ENCODE measurements at regions not wholly inside any gene's neighbourhood (a gene's known extent, or its start where the extent isn't known, plus 50 kb on each side); places are given as distances from the start of the nearest gene placed in this dataset.
A peak's percentile ranks its signal among the peaks of the same experiment; 100 is the strongest.

DNA sequence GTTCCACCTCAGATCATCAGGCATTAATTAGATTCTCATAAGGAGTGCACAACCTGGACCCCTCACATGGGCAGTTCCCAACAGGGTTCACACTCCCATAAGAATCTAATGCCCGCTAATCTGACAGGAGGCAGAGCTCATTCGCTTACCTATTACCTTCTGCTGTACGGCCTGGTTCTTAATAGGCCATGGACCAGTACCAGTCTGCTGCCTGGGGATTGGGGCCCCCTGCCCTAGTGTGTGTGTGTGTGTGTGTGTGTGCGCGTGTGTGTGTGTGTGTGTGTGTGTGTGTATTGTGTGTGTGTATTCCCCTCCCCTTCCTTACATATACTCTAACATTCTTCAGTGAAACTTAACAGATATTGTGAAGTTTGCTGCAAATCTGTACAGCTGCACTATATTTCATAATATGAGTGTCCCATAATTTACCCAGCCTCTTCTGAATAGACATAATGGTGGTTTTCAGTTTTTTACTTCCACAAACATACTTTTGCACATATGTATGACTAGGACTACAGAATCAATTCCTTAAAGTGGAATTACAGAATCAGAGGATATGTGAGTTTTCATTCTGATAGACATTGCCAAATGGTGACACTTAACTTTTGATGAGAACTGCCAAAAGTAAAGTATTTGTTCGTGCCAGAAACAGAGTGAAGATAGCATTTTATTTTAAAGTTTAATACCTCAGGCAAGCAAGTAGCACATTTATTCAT, 205.2 kb upstream of the EEA1 start:
- POLR2A ChIA-PET (ENCODE audit: unreplicated experiment), result no interaction called here
- no peak overlapping the region for H3K27ac ChIP-seq (ENCODE audit: insufficient read depth, low read length)

More for the DNA sequence above, 205.2 kb upstream of the EEA1 start:
- Histone ChIP-seq H3K4me2 (ENCODE audit: low read depth, low read length) (no peak overlapping the region), H2AFZ (replicated peaks; ENCODE audit: low read length, poor library complexity) (no peak overlapping the region), H3K9ac (ENCODE audit: low read depth, low read length) (no peak overlapping the region), H3K4me1 (ENCODE audit: control insufficient read depth, insufficient read depth, low read length) (peaks cover 6% of the 10 kb centered on the region), H3K4ac (ENCODE audit: low read depth, low read length) (no peak overlapping the region; the same call in 1 of the 2 replicates), H3K18ac (ENCODE audit: low read depth, low read length) (no peak overlapping the region), H3K36me3 (ENCODE audit: control insufficient read depth, insufficient read depth, low read length) (no peaks in the 10 kb centered on the region), H3K56ac (ENCODE audit: extremely low read depth, insufficient read depth, low read length) (no peak overlapping the region), H3K9me3 (ENCODE audit: control insufficient read depth, insufficient read depth, low read length) (no peaks in the 10 kb centered on the region), H3K79me1 (ENCODE audit: low read depth in 1 of 2, low read length in 2 of 2) (no peaks in the 10 kb centered on the region), H3K9me1 (ENCODE audit: insufficient read depth, low read length) (peaks cover 4% of the 10 kb centered on the region), H4K91ac (ENCODE audit: insufficient read depth, low read depth, low read length) (no peak overlapping the region), H3K23ac (ENCODE audit: low read depth, low read length) (no peak overlapping the region), H4K20me1 (ENCODE audit: insufficient read depth, low read length) (no peaks in the 10 kb centered on the region), H2BK15ac (ENCODE audit: low read depth, low read length) (no peak overlapping the region), H4K8ac (ENCODE audit: low read depth in 2 of 2, low read length in 2 of 2) (no peak overlapping the region), H2AK9ac (replicated peaks; ENCODE audit: low read depth, low read length, poor library complexity) (no peak overlapping the region), H3K4me3 (ENCODE audit: insufficient read depth, low read depth, low read length) (no peak overlapping the region), H2BK20ac (ENCODE audit: low read depth, low read length) (0 out of 2 replicates have a peak overlapping the region, but pooled peaks have one; percentile 22), H2AK5ac (ENCODE audit: low read depth, low read length) (no peak overlapping the region), H3K14ac (replicated peaks; ENCODE audit: low read depth, low read length) (no peak overlapping the region), H3K27me3 (ENCODE audit: control insufficient read depth, insufficient read depth, low read length) (no peaks in the 10 kb centered on the region), H2BK5ac (ENCODE audit: low read depth, low read length, poor library complexity, severe bottlenecking) (no peak overlapping the region), H2BK120ac (ENCODE audit: low read depth, low read length) (no peak overlapping the region), H4K5ac (ENCODE audit: low read depth, low read length) (no peak overlapping the region)
- in situ Hi-C loops (cut with MboI; ENCODE audit: low sequenced_read_pairs), result no loop called here
- ATAC-seq (ENCODE audit: low read depth) (no peak), DNase-seq (no peak)
- BruUV-seq (replicated peaks), result no TSS peak
- CTCF ChIA-PET, result no interaction called here
- TF ChIP-seq RFX5 (IDR thresholded peaks at IDR 0.05; ENCODE audit: low read depth, low read length), result no peak
- no peak for TF ChIP-seq NFE2L2 (IDR thresholded peaks at IDR 0.05; ENCODE audit: low read depth, low read length)
- no peak for TF ChIP-seq CEBPB (IDR thresholded peaks at IDR 0.05; ENCODE audit: low read depth, low read length)
- TF ChIP-seq CHD1 (IDR thresholded peaks at IDR 0.05; ENCODE audit: low read depth, low read length), result no peak
- dilution Hi-C loops (cut with HindIII; ENCODE audit: low sequenced_read_pairs, unreplicated experiment), result no loop called here
- WGBS, 2 experiments (ENCODE audit: extremely low coverage in 2 of 2, insufficient read length in 1 of 2), result no CpG with 5 or more reads among the region's 6 CpGs
- intact Hi-C loops (cut with micrococcal nuclease), result no loop called here

All from IMR-90 (cell line).